GM18861 (cell line): ENCODE measurements at regions not wholly inside any gene's neighbourhood (a gene's known extent, or its start where the extent isn't known, plus 50 kb on each side); places are given as distances from the start of the nearest gene placed in this dataset.
"Not testable (repeated sequence)": the region's sequence is repeated elsewhere in the genome, so short reads cannot be mapped to it uniquely, and the experiment has no call there.

Source experiments
- ATAC-seq: cut with Tn5 transposase; IDR thresholded peaks from one replicate; pipeline ENCODE4 v1.9.1; 2021; ENCODE audit not compliant: unreplicated experiment

DNA sequence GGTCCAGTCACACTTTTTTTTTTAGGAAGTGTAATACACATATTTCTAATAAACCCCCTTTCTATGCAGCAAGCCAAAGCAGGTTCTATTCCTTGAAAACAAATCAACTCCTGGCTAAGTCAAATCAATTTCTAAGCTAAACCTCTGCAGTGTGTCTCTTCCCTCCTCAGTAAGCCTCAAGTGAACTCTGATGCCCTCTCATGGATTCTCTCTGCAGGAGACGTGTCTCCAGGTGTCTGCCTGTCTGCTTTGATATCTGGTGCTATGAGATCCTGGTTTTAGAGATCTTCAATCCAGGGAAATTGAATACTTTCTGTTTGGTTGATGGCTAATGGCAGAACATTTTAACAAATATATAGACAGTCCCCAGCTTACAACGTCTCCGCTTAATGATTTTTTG is 791.7 kb downstream of the AACS start:
- no peak for ATAC-seq

DNA sequence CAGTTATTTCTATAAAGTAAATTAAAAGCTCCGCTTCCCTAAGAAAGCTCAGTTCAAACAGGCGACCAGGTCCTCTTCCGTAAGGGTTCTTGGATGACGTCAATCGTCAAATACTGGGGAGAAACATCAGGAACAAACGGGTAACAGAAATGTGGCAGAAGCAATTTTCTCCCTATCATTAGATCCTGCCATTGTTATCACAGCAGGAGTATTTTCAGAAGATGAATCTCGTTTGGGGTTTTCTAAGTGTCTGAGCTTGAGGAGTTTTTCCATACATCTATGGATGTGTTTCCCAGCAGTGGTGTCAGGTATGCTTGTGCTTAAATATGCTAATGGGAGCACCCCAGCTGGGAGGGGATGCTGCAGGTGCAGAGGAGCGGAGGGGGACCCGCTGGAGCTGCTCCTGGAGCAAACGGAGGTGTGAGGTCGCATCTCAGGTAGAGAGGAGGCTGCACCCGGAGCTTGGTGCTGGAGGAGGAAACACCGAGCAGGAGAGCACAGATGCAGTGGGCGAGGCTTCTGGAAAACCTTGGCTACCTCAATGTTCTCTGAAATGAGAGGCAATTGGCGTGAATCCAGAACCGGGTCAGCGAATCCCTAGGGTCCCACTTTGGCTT is 795.5 kb downstream of the AACS start:
- ATAC-seq: no peak

DNA sequence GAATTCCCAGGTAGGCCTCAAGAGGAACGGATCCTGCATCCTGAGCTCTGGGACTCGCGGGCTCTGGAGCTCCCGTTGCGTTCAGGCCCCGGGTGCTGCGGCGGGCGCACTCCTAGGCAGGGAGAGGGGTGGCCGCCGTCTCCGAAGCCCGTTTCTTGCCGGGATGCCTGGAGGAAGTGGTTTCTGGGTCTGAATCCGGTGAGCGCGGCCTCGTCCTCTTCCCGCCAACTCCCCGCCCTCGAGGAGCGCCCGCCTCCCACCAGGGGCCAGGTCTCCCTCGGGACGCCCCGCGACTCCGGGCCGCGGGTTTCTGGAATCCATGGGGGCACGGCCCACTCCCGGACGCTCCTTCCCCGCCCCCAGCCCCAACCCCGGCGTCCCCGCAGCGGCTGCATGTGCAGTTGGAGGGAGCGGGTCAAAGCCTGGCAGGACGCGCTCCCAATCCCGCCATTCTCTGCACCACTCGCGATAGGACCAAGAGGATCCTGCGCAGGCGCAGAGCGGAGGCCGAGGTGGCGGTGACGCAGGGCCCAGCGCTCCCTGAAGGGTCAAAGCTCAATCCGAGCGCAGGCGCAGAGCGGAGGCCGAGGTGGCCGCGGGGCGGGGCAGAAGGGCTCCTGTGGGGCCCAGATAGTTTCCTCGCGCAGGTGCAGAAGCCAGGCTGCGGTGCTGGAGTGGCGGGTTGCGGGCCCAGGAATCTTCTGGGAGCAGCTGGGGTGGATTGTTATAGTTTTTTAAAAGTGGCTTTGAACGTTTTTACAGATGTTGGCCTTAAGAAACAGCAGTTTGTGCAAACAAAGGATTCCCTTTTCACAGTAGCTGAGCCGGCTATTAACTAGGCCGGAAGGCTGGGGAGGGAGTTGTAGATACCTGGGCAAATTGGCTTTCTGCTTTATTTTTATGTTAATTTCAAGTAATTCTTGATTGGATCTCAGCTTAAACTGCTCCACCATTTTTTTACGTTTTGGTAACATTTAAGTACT is 796.4 kb downstream of the AACS start:
- no peak for ATAC-seq

DNA sequence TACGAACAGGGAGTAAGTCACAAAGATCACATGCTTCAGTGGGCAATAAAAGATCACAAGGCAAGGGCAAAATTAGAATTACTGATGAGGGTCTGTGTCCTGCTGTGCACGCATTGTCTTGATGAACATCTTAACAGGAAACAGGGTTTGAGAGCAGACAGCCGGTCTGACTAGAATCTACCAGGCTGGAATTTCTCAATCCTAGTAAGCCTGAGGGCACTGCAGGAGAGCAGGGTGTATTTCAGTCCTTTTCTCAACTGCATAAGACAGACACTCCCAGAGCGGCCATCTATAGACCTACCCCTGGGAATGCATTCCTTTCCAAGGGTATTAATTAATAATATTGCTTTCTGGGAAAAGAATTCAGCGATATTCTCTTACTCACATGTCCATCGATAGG is 800.0 kb downstream of the AACS start:
- not testable (repeated sequence) for ATAC-seq

DNA sequence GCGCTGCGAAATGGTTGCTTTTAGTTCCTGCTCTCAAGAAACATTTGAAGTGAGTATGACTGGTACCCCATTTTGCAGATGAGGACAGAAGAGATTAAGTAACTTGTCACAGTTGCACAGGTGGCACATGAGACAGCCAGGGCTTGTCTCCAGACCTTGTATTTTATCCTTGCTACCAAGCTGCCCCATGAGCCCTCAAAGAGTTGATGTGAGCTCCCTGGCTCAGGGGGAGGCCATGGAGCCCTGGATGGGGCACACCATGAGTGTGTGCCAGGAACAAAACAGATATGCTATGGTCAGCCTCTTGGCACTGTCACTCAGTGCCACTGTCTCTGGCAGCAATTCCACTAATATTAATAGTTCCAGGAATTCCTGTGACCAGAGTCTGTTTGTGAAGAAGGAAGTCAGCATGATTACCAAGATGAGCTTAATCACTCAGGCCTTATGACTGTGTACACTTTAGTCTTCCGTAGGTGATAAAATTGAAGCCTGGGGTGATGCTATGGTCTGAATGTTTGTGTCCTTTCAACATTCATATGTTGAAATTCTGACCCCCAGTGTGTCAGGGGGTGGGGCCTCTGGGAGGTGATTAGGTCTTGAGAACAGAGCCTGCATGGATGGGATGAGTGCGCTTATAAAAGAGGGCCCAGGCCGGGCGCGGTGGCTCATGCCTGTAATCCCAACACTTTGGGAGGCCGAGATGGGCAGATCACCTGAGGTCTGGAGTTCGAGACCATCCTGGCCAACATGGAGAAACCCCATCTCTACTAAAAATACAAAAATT is 806.8 kb downstream of the AACS start:
- no peak for ATAC-seq

DNA sequence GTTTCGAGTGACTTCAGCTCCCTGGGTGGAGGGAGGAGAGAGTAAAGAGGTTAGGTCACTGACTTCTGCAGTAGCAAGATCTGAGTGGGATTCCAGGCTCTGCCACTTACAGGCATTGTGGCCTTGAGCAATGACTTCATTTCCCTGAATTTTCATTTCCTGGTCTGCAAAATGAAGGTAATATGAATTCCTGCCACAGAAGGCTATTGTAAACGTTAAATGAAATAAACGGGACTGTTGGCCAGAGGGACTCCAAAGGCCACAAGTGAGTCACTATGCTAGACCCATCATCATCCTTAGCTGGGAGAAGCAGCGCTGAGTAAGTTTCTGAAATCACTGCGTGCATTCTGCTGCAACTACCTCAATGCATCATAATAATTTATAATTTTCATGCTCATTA is 807.8 kb downstream of the AACS start:
- no peak for ATAC-seq

DNA sequence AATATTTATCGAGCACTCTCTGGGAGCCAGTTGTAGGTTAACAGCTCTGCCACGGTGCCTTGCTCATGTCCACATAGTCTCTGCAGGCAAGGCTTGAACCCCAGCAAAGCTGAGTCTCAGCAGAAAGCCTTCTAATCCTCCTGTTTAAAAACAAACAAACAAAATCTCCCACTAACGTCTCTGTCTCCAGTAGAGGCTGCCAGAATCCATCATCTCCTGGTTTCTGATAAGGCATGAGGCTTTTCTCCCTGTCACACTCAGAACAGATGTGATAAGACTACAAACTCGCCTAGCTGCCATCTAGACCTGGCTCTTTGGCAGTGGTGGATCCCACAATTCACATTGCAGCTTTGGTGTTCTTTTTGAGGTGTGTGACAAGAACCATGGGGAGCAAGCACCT is 813.2 kb downstream of the AACS start:
- no peak for ATAC-seq

DNA sequence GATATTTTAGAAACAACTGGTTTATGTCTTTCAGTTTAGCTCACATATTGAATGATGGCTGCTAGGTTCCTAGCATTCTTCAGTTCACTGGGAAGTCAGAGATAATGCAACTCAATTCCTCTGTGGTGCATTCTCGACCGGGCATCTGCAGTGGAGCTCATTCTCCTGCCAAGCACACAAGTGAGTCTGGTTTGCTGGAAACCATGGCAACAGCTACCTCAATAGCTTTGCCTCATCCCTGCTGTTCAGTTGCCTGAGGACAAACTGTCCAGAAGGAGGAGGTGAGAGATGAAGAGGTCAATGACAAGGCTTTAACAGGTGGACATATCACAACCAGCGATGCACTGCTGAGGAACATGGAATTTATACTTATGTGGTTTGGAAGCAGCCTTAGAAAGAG is 816.9 kb downstream of the AACS start:
- no peak for ATAC-seq

DNA sequence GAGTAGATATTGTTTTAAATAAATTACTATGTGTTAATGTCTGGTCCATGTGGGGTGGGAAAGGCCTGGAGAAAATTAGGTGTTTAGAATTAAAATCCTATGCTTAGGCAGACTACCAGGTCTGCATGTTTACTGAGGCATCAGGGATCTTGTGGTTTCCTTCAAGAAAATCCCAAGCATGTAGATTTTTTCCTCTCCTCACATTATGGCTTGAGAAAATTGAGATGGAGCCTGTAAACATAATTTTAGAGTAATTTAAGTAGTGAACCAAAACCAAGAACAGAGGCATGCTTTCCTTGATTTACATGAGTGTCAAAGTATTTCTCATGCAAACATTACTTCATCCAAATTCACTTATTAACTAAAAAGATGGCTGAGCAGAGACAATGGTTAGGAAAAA is 823.7 kb downstream of the AACS start:
- no peak for ATAC-seq

DNA sequence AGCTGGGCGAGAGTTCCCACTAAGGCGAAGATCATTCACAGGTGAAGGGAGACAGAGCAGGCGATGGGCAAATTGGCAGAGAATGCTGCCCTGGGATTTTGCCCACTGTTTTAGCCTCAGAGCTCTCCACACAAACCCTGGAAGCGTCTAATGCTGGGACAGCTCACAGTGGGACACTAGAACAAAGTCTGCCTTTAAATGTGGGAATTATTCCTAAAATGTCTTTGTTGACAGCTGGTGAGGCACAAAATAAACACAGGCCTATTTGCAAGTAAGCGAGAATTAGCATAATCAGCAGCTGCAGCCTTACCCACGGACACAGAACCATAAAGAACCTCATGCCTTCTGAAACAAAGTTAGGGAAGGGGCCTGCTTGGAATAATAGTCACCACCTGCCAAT is 824.5 kb downstream of the AACS start:
- no peak for ATAC-seq

DNA sequence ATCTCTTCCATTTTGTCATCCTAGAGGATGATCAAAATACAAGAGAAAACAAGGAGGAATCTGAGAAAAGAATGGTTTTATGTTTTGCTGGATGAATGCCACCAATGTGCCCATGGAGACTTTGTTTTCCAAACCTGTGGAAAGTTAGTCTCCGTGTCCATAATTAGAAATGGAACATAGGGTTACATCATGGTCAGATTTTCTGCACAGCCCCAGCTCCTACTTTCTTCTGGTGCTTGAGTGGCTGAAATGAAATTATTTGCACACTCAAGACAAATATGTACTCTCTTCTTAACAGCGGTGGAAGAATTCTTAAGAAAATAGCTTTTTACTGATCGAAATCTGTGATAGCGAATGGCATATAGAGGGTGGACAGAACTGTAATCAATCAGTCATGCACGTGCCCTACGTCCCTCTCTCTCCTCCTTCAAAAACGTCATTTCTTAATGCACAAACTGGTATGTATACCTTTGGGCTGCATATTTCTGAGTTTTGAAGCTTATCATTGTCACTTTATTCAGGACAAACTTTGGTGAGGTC is 825.2 kb downstream of the AACS start:
- no peak for ATAC-seq

DNA sequence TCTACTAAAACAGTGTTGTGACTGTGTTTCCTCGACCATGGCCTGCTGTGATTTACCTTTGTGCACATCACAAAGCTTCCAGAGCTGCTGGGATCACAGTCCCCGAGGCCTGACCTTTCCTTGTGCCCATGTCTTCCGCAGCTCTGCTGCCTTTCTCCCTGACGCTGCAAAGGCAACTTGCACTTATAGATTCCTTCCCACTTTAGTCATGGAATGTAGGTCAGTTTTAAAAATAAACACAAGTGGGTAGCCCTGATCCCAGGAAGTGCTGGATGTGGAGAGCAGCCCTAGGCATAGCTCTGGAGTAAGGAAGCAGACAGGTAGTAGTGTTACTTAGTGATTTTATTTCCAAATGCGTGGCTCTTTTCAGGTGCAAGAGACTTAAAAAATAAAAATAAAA is 825.7 kb downstream of the AACS start:
- ATAC-seq: no peak

DNA sequence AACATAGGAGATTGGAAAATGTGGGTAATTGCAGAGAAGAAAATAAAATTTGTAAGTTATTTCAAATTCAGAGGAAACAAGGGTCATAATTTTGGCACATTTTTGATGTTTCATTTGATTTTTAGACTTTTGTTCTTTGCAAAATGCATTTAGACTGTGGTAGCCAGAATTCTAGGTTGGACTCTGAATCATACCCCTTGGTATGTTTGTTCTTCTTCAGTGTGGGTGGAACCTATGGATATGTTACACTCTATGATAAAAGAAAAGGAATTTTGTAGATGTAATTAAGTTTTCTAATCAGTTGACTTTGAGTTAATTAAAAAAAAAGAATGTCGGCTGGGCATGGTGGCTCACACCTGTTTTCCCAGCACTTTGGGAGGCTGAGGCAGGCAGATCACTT is 827.0 kb downstream of the AACS start:
- no peak for ATAC-seq

DNA sequence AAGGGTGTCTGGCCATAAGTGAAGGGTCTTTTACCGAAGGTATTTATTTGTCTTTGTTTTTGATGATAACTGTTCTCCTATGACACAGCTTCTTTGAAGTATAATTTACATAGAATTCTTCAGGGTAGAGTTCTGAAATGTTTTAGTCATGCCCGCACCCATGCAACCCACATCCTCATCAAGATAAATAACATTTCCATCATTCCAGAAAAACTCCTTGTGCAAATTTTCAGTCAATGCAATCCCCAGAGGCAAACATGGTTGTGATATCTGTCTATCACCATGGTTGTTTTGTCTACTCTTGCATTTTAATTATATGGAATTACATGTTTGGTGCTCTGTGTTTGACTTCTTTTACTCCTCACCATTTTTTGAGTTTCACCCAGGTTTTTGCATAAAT is 837.8 kb downstream of the AACS start:
- no peak for ATAC-seq

DNA sequence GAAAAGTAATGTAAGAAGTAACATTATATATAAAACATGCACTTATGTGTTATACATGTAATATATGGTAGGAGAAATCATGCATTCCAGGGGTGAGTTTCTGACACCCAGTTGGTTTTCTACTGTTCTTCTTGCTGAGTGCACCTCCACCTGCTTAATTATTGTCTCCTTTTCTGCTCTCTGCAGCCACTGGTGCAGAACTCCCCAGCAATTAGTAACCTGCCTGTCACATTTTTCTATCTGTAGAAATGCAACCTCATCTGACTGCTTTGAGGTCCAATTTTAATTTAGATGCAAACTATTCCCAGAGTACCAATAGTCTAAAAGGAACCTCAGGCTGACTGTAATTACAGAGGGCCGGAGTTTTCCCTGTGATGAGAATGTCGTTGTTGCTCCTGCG is 842.1 kb downstream of the AACS start:
- no peak for ATAC-seq

DNA sequence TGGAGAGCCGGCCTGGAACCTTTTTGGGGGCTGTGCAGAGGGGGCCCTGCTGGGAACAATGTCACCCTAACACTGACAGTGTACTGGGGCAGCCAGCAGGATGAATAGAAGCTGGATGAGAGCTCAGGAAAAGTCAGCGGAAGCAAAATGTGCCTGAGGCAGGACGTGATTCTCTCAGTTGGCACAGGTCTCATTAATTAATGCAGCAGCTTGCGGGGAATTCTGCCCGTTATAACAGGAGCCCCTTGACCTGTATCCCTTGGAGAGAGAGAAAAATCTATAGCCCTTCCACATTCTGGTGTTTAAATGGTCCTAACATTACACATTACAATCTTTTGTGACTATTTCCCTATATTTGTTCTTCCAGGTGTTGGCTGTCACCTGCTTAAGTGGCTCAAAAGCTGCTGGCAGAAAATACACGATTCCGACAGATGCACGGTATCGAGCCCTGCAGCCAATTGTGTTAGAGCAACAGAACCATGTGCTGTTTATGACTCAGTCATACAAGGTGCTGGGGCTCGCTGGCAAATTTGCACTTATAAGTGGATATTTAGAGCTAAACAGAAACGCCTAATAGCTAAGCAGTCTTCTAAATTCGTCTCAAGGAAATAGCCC is 854.7 kb downstream of the AACS start:
- no peak for ATAC-seq

DNA sequence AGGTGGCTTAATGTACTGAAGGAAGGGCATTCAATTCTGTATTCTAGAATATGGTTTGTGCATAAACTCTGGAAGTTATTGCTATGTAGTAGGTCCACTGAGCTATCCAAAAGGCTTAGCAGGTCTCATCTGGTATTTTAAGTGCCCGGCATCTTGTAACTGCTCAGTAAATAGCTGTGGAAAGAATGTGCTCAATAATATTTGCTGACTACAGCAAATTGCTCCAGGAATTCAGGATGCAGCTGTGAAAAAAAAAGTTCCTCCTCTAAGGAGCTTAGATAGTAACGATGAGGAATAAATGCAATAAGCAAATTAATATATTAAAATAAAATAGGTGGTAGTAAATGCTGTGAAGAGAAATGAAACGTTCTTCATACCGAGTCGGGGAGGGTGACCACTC is 857.1 kb downstream of the AACS start:
- ATAC-seq: no peak

DNA sequence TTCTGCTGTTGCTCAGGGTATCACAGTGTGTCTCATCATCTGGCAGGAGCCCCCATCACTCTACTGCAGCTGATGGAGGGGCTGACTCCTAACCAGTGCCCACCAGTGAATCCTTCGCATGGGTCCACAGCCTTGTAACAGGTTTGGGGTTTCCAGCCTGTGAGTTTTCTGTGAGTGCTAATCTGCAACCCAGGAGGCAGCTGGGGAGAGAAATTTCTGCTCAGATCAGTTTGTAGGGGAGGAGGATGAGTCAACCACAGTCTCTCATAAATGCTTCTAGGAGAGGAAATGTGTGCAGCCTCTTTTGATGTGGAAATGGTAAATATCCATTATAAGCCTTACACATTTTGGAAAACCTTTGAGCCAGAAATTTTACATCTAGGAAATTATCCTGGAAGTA is 871.3 kb downstream of the AACS start:
- no peak for ATAC-seq

DNA sequence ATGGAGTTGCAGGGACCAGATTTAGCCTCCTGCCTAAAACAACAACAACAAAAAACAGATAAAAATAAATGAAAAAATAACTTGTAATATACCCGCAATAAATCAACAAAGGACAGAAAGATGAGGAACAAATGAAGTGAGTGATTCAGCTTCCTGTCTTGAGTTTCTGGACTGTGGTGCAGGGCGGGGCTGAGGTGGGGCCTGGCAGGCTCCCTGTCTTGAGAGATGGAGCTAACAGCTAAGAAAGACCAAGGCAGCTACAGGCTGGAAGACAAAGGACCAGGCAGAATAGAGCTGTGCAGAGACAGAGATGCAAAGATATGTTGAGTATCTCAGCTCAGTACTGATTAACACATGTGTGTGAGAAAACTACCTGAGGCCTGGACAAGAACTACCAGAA is 879.2 kb downstream of the AACS start:
- ATAC-seq: no peak

DNA sequence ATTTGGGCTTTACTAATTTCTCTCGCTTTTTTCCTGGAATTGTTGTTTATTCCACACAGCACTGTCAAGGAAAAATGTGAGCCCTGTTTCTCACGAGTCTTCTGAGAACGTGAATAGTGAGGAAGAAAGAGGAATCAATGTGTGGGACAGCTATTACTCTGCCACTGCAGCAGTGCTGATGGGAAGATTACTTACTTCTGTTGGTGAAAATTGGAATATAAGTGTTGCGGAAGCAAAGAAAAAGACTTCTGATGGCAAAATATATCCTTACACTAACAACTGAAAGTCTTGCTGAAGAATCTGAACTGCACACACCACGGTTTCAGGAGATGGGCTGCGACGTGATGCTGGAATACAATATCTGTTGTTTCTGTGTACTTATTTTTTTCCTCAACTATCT is 884.2 kb downstream of the AACS start:
- ATAC-seq: no peak

DNA sequence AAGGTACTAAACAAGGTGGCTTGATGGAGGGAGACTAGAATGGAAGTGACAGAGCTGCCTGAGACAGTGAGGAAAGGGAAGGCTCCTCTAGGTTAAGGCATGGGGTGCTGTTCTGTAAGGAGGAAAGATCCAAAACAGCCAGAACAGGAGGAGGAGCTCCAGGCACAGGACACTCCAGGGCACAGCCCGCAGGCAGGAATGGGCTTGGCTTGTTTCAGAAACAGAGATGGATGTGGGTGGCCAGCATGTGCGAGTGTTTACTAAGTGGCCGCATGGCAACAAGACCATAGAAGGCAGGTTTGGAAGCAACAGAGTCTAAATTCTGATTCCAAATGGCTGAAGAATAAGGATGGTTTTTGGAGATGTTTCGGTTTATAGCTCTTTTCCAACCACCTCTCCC is 889.1 kb downstream of the AACS start:
- no peak for ATAC-seq
